ENCODE measurements at regions not wholly inside any gene's neighbourhood (a gene's known extent, or its start where the extent isn't known, plus 50 kb on each side); places are given as distances from the start of the nearest gene placed in this dataset.
"Not testable (repeated sequence)": the region's sequence is repeated elsewhere in the genome, so short reads cannot be mapped to it uniquely, and the experiment has no call there.

DNA sequence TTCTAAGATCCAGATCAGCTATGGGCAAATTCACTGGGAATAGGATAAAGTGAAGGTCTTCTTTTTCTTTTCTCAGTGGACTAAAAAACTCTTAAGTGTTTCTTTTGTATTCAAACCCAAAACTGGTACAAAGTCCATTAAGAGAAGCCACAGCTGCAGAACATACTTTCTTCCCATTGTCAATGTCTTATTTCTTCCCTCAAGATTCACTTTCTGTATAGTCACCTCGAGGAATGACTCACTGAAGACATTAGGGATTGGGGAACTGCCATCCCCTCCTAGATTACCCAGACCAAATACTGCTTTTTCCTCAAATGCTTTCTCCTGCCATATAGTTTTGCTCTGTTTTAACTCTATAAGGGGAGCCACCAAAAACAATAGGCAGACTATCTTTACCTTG lies 117.4 kb upstream of the SYT13 start:
- not testable (repeated sequence) for DNase-seq

DNA sequence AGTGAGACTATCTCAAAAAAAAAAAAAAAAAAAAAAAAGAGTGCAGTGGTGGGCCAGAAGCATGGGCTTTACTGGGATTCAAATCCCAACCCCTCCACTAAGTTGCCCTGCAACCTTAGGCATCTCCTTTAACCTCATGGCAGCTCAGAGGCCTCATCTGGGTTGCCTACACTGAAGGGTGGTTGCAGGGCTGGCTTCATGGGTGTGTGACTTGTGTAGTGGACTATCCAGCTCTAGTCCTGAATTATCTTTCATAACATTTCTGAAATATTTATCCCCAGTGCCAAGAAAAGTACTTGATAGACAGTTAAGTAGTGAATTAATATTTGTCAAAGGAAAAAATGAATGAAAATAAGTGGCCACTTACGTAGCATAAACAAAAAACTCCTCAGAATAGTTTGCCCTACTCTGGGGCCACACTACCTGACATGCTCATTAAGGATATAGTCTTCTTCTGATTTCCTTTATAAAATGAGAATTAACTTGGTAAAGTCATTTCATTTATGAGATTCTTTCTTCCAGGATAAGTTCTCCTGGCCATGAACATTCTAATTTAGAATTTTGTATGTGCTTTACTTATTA lies 116.0 kb upstream of the SYT13 start:
- no peak for DNase-seq

DNA sequence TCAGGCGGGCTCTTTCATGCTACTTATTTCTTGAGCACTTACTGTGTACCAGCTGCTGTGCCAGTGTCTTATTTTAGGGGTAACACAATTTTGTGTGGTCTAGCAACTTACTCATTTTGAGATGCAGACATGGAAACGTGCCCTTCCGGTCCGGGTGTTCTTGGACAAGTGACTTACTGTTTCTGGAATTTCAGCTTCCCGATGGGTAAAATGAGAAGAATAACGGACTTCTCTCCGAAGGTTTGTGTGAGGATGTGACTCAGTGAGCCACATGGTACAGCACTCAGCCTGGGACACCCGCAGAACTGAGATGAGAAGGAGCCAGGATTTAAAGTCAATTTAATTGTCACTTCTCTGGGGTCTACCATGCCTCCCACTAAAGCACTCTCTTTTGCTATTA lies 114.5 kb upstream of the SYT13 start:
- DNase-seq: no peak

DNA sequence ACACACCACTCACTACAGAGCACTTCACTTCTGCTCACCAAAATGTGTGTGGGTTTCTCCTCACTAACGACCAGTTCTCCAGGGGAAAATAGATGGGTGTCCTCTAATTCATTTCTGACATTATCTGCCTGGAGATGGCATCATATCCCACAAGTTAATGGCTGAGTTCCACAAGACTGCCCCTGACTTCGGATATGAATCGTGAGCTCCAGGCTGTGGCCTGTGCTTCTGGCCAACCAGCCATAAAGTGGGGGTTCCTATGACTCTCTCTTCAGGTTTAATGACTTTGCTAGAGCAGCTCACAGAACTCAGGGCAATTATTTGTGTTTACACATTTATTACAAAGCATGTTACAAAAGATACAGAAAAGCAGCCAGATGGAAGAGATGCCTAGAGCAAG lies 113.0 kb upstream of the SYT13 start:
- DNase-seq: no peak

DNA sequence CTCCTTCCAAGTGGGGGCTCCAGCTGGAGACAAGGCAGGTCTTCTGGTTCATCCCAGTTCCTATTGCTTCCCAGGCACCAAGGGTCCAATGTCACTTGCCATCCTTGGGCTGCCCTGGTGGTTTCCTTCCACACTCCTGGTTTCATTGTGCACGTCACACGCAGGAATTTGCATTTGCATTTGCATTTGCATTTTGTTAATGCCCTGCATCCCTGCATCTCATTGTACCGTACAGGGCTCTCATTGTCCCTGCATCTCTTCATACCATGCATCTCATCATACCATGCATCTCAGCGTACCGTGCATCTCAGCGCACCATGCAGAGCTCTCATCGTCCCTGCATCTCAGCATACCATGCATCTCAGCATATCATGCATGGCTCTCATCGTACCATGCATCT lies 112.2 kb upstream of the SYT13 start:
- no peak for DNase-seq

DNA sequence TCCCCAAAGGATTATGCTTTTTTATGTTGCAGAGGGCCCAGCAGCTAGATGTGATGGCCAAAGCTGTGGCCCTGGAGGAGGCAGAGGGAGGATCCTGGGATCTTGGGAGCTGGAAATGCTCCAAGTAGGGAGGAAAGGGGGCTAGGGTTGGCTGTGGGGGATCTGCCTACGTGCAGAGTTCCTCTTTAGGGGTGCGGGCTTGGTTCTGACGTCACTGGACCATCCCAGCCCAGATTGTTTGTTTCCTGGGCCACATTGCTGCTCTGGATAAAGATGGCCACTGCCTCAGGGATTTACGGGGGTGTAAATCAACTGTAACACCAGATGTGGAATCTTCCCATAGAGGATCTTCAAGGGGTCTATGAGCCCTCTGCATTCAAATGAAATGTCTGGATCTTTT lies 110.3 kb upstream of the SYT13 start:
- DNase-seq: no peak

DNA sequence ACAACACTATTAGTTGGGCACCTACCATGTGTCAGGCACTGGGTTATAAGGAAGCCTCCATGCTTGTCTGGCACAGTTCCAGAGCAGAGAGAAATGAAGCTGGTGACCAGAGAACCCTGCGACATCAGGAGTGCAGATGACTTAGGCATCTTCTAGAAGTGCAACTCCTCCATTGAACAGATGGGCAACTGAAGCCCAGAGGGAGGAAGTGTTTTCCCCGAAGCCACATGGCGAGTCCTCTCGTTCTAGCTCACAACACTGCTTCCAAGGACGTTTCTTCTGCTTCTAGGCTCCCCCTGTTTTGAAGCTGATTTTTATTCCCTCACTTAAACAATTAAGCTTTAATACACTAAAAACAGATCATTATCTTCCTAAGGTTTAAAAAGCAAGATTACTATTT lies 109.8 kb upstream of the SYT13 start:
- no peak for DNase-seq

DNA sequence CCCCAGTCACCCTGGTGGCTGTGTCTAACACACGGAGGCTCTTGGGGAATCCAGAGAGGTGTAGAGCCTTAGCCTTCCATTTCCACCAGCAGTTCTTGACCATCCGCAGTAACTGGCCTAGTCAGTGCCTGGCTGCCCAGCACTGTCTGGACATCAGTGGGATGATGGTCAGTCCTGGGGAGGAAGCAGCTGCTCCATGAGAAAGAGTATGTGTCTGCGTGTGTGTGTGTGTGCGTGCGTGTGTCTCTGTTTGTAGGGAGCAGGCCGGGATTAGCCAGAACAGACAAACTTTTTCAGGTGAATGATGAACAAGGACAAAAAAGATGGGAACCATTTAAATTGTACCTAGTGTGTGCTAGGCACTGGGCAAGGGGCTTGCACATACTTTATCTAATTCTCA lies 109.3 kb upstream of the SYT13 start:
- DNase-seq: no peak

DNA sequence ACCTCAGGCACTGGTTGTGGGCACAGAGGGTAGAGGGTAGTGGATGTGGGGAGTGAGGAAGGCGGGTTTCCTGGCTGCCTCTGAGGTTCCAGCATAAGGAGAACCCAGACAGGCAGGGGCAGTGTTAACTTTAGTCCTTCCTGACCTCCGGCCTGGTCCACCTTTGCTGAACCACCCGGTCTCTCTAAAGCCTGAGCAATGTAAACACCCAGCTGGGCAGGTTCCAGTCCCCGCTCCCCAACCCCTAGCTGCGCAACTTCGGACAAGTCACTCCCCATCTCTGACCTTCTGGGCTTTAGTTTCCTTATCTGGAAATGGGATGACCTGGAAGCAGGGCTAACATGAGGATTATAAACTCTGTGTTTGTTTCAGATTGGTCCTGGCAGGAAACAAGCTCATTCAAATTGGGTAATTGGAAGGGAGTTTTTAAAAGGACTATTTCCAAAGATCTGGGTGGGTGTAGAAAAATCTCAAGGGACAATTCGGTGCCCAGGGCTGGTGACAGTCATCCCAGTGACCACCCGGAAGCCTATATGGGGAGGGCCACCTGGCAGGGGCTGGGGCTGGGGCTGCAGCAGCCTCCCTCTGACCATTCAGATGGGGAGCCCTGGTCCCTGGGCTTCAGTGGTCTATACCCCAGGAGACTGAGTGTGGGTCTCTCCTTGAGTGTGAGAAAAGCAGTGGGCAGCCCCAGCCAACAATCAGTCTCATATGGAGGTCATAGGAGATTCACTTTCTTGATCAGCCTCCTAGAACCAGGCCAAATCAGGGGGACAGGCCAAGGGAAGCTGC lies 108.3 kb upstream of the SYT13 start:
- DNase-seq: no peak

DNA sequence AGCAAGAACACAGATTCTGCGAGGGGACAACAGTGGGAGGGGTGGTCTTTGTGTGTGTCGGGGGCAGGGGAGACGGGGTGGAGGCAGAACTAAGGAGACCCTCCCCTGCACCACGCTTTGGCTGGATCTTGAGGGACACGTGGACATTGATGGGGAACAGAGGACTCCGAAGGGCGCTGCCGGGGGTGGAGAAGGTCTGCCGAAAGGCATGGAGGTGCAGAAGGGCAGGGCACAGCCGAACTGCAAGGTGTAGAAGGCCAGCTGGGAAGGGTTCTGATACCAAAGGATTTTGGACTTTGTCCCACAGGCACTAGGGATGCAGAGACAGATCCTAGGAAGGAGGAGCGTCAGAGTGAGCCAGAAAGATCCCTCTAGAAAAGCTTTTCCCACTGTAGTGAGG lies 107.7 kb upstream of the SYT13 start:
- no peak for DNase-seq

DNA sequence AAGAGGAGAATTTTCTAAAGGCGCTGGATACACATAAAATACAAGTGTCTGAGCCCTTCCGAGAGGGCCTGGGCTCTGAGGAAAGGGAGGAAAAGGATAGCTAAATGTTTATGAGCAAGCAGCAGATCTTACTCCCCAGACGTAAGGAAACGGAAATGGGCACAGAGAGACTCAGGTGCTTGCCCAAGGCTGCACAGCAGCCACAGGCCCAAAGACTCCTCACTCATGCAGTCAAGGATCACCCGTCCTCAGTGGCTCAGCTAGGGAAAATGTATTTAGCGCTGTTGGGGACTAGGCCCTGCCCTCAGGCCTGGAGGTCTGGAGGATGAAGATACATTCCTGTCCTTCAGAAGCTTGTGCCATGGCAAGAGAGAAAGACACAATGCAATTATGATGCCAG lies 107.2 kb upstream of the SYT13 start:
- DNase-seq: no peak

DNA sequence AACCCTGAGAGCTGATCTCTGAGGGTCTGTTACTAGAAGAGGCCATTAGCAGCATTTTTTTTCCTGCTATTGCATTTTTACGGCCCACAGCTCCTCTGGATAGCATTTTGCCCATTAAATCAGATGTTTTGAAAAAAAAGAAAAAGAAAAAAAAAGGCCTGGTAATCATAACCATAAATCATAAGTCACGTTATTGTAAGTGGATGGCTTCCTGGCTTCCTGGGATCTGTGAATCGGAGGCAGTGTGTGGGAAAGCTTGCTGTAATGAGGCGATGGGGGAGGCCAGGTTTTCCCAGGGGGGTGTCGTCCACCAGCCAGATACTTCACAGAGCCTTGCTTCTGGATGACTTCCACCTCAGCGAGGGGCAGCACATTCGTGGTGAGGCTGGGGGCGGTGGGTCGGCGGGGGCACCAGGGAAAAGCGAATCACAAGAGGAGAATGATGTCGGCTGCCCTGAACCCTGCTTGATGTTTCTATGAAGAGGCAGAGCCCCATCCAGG lies 106.5 kb upstream of the SYT13 start:
- DNase-seq: no peak

DNA sequence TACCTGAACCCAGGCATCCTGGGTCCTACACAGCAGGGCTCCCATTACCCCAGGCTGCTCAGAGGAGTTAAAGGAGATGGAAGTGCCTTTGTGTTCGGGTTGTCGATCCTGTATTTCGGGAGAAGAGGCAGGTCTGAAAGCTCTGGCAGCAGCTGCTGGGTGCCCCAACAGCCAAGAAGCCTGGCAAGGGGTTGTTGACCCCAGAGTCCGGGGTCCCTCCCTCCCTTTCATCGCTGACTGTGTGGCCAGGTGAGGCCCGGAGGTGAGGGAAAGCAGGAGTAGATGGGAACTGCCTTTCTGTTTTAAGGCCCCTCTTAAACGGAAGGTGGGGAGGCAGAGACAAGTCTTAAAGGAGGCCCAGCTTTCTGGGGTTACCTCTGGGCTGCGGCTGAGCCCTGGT lies 106.0 kb upstream of the SYT13 start:
- DNase-seq: no peak

DNA sequence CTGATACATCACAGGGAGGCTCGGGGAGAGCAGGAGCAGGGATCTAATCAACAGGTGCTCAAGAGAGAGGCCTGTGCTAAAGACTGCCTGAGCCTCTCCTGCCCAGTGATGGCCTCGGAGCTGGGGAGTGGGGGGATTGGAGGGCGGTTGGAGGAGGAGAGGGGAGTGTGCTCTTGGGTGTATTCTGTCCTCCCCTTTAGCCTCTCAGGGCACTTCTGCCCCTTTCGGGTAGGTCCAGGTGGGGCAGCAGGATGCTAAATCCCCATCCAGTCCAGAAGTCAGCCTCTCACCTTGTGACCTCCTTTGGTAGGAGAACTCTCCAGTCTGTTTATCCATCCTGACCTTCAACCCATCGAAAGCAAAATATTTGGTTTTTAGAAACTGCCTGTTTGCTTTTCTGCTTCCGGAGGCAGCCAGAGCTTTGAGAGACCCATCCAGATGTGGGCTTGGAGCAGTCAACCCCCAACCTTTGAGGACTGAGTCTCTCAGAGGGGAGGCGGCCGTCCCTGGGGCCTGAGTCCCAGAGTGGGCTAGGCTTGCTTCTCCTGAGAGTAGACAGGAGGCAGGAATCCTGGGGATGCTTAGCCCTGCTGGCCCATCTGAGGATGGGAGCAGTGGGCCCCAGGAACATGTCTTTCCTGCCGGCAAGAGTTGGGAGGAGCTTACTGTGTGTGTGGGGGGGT lies 105.2 kb upstream of the SYT13 start:
- DNase-seq: no peak

DNA sequence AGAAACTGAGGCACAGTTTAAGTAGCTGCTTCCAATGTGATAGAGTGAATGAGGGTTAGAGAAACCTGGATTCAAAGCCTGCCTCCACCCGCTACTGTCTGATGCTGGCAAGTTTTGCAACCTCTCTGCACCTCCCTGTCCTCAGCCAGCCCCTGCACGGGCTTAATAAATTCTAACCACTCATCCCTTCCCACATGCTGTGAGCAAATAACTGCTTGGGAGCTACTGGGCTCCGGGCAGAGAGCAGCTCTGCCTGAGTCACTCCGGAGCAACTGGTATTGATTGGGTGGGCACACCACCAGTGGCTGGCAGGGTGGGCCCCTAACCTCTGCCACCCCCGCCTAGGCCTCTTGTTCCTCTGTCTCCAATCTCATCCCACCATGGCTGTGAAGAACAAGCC lies 104.3 kb upstream of the SYT13 start:
- DNase-seq: no peak

DNA sequence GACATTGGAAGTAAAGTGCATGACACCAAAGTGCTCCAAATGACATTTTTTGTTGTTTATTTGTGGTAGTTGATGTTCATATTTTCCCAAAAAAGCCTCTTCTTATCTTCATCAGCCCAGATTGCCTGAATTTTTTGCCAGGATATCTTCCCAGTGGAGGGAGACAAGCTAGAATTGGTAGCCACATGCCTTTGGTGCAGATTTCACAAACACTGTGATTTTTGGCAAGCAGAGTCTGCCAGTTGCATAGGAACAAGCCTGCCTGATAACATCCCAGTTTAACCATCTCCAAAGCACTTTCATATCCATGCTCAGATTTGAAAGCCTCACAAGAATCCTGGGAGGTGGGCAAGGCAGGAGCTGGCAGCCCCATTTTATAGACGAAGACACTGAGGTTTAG lies 102.3 kb upstream of the SYT13 start:
- DNase-seq: no peak

DNA sequence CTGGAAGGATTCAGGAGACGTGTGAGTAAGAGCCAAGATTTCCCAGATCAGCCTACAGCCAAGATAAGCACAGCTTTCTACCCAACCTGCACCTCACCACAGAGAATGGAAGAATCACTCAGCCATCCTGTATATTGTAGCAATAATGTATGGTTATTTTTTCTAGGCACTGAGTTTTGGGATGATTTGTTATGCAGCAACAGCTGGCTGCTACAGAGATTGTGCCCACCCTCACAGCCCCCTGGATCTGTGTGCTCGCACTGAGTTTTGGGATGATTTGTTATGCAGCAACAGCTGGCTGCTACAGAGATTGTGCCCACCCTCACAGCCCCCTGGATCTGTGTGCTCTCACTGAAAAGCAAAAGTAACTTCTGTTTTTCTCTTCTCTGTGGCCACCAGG lies 101.7 kb upstream of the SYT13 start:
- not testable (repeated sequence) for DNase-seq

DNA sequence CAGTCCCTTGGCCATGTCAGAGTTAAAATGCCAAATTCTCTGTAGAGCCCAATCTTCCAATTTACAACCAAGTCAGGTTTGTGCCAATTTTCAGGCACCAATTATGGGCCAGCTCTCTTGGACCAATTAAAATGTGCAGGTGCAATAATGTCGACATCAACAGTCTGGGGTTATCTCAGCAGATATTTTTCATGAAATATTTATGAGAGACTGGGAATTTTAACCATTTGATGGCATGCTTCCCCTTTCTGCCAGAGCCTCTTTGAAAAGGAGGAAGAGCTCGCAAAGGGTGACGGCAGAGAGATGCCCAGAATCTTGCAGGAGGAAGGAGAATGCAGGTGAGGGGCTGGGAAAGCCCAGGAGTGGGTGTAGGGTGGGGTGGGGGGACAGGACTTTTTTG lies 100.8 kb upstream of the SYT13 start:
- DNase-seq: no peak

DNA sequence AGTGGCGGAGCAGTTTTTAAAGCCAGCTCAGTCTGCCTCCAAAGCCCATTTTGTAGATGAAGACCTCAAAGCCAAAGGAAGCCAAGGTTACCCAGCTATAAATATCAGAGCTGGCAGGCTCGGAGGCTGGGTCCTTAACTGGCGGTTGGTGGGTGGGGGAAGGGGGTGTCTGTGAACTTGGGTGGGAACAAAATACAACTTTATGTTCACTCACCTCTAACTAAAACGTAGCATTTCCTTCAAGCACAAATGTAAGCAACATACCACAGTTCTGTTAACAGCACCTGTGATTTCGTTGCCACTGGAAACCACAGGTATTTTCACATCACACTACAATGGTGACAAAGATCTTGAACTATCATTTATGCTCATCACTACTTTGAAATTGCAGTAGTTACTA lies 99.7 kb upstream of the SYT13 start:
- no peak for DNase-seq

DNA sequence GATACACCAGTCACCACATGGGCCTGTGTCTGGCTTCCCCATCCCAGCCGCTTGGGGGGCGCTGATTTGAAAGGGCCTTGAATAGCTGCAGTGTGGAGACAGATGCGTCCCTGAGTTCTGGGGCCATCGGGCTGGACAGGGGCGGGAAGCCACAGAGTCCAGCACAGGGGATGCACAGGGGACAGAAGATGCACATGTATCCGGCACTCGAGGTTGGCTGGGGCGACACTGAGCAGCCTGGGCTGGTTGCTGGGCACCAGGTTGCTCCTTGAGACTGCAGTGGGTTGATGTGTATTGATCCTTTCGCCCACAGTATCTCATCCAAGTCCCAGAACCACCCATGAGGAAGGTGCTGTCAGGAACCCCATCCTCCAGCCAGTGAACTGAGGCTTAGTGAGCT lies 99.3 kb upstream of the SYT13 start:
- no peak for DNase-seq

DNA sequence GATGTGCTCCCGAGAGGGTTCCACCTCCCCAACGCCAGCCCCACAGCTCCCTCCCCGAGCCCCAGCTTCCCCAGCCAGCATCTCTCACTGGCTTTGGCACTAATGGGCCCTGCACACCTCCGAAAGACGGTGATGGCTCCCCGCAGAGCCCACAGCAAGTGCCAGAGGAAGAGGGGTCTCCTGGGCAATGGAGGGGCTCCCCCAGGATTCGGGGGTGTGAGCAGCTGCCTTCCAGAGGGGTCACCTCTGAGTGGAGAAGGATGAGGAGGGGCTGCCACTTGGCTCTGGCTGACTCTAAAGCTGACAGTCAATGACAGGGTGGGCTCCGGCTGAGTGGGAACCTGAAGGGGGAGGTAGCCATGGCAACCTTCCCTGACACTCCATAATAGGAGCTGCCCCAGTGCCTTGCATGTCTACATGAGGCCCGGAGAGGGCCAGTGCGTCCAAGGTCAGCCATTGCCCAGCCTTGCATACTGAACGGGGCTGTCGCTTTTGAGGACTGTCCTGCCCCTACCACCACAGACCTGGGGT lies 98.6 kb upstream of the SYT13 start:
- no peak for DNase-seq

DNA sequence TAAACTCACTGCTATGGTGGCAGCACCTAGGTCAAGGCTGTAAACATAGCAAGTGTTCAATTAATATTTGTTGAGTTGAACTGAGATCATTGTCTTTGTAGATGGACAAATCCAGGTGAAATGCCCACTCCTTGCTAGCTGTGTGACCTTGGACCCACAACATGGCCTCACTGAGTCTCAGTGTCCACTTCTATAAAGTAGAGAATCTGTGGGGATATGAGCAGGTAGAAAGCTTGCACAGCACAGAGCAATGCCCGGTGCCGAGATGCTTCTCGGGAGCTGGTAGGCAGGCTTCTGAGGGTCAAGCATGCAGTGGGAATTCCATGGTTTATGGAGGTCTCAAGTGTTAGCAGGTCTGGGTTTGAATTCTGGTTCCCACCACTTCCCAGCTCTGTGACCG lies 97.9 kb upstream of the SYT13 start:
- no peak for DNase-seq

DNA sequence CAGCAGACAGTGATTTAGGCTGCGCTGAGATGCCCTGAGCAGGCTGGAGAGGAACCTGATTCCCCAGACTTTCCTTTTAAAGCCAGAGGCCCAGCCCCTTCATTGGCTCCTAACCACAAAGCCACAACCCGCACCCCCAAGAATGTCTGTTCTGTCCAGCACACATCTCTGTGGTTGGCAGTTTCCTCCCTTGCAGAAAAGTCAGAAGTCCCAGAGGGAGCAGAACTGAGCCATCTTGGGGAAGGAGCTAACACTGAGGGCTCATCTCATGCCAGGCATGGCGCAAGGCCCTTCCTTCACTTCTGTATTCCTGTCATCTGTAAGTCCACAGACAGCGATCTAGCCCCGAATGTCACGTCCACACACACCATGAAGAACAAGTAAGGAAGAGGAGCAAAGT lies 97.1 kb upstream of the SYT13 start:
- peak; percentile 23 to 29 for DNase-seq

All from Kasumi-1 (cell line).